ENCODE measurements at regions not wholly inside any gene's neighbourhood (a gene's known extent, or its start where the extent isn't known, plus 50 kb on each side); places are given as distances from the start of the nearest gene placed in this dataset.

DNA sequence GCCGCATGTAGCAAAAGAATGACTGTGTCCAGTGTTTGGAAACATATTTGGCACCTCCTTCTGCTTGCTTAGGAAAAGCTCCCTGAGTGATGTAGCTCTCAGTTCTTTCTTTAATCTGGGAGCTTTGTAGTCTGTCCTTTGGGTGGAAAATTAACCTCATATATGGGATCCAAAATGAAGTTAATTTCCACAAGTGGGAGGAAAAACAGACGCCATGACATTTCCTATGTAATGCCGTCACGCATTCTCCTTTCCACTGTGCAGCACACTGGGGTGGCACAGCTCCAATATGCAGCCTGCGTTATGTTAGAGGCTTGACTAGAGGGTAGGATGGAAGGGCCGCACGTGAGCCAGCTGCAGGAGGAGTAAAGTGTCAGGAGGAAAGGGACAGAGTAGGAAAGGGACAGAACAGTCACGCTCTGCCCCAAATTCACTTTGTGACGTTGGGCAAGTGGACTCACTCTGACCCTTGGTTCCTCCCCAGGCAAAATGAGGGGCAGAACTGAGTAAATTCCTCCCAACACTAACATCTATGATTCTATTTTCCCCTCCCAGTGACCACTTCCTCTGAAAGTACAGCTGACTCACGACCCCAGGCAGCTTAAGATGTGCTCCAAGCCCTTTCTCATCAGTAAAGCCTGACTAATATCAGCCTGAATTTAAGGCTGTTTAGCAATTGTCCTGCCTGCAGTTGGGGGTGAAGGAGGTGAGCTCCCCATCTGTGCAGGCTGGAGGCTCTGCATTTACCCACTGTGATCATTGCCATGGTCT is 176.5 kb upstream of the PFN2 start:
- Histone ChIP-seq H3K4me2 (ENCODE audit: insufficient read depth in 1 of 2, low read depth in 2 of 2, low read length in 2 of 2) (no peak overlapping the region), H3K4me3 (ENCODE audit: extremely low read depth in 1 of 4, insufficient read depth in 2 of 4, low read depth in 3 of 4, low read length in 4 of 4) (no peak overlapping the region)
- CTCF ChIA-PET (ENCODE audit: partially characterized antibody): interaction anchor here (0.8 to 1.5 kb wide), 6 partner anchors 11 to 158 kb away, joined by 3 to 4 read pairs (median 3); no protein-coding TSS in a partner anchor

More for the DNA sequence above, 176.5 kb upstream of the PFN2 start:
- Histone ChIP-seq H4K20me1 (replicated peaks in 1 of 2; ENCODE audit: control insufficient read depth in 1 of 2, insufficient read depth in 2 of 2, low read length in 2 of 2) (no peaks in the 10 kb centered on the region), H2AK5ac (ENCODE audit: low read depth, low read length) (no peak overlapping the region), H3K23ac (ENCODE audit: insufficient read length) (no peak overlapping the region), H3K9ac (replicated peaks in 1 of 4; ENCODE audit: extremely low read depth in 1 of 4, low read depth in 3 of 4, low read length in 3 of 4) (no peak overlapping the region), H2BK15ac (ENCODE audit: low read length) (no peak overlapping the region), H4K5ac (ENCODE audit: insufficient read length, low read depth, low read length) (no peak overlapping the region), H2BK120ac (replicated peaks; ENCODE audit: low read depth, low read length) (no peak overlapping the region), H2BK20ac (ENCODE audit: low read length) (no peak overlapping the region), H3K79me1 (ENCODE audit: low read depth, low read length) (no peaks in the 10 kb centered on the region), H3K56ac (replicated peaks; ENCODE audit: insufficient read length, low read depth, low read length) (no peak overlapping the region), H3K23me2 (ENCODE audit: low read depth, low read length) (no peaks in the 10 kb centered on the region), H2BK5ac (ENCODE audit: low read depth, low read length) (no peak overlapping the region), H3K4me1 (replicated peaks in 1 of 4; ENCODE audit: control insufficient read depth in 3 of 4, insufficient read depth in 4 of 4, low read length in 3 of 4) (no peaks in the 10 kb centered on the region), H3K27me3 (replicated peaks in 1 of 4; ENCODE audit: control insufficient read depth in 3 of 4, extremely low read depth in 1 of 4, insufficient read depth in 3 of 4, low read length in 3 of 4) (no peaks in the 10 kb centered on the region), H3K18ac (ENCODE audit: extremely low read depth, low read length) (no peak overlapping the region), H4K8ac (ENCODE audit: extremely low read depth, insufficient read depth, low read length) (no peak overlapping the region), H3K9me3 (ENCODE audit: insufficient read depth in 2 of 2, low read depth in 1 of 2, low read length in 1 of 2) (no peaks in the 10 kb centered on the region), H3K14ac (ENCODE audit: insufficient read length) (no peak overlapping the region), H4K91ac (replicated peaks; ENCODE audit: insufficient read length, low read length) (no peak overlapping the region), H3K79me2 (ENCODE audit: control insufficient read depth in 1 of 2, insufficient read depth in 2 of 2, low read length in 2 of 2) (no peaks in the 10 kb centered on the region), H3K27ac (ENCODE audit: low read depth, low read length) (no peak overlapping the region), H2BK12ac (ENCODE audit: low read depth, low read length) (no peak overlapping the region), H3K4ac (replicated peaks; ENCODE audit: insufficient read length, low read depth, low read length) (no peak overlapping the region), H2AFZ (ENCODE audit: low read length) (peak overlapping the region; percentile 25; the same call in 1 of the 2 replicates), H3K36me3 (ENCODE audit: control insufficient read depth in 2 of 4, insufficient read depth in 4 of 4, low read length in 3 of 4) (no peaks in the 10 kb centered on the region)
- no peak for TF ChIP-seq PHF8 (conservative IDR thresholded peaks at IDR 0.05; ENCODE audit: low read depth, low read length)
- TF ChIP-seq TBP (IDR thresholded peaks at IDR 0.05; ENCODE audit: low read depth, low read length): no peak
- no peak for TF ChIP-seq CHD2 (IDR thresholded peaks at IDR 0.05; ENCODE audit: low read length)
- no peak for TF ChIP-seq CEBPB (IDR thresholded peaks at IDR 0.05; ENCODE audit: low read depth, low read length)
- TF ChIP-seq, protein P1, sequence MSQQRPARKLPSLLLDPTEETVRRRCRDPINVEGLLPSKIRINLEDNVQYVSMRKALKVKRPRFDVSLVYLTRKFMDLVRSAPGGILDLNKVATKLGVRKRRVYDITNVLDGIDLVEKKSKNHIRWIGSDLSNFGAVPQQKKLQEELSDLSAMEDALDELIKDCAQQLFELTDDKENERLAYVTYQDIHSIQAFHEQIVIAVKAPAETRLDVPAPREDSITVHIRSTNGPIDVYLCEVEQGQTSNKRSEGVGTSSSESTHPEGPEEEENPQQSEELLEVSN (IDR thresholded peaks at IDR 0.05): no peak
- no peak for TF ChIP-seq KDM5A (IDR thresholded peaks at IDR 0.05; ENCODE audit: low read length)
- POLR2A ChIA-PET (ENCODE audit: partially characterized antibody): interaction anchor here (0.9 kb wide), 1 partner anchor 181 kb away, joined by 3 read pairs; no protein-coding TSS in a partner anchor
- FAIRE-seq (no peak), DNase-seq (ENCODE audit: low read depth in 1 of 2, low spot score in 2 of 2) (no peak)
- WGBS, 2 experiments (ENCODE audit: extremely low coverage in 1 of 2, insufficient coverage in 1 of 2, insufficient read length in 1 of 2, insufficient replicate concordance in 2 of 2, low coverage in 1 of 2, low lambda C conversion rate in 2 of 2, missing lambda C conversion rate in 1 of 2): 86% methylated on average over 10 of the region's 10 CpGs; no CpG with 5 or more reads in 1 of the 2 experiments
